ENCODE measurements at regions not wholly inside any gene's neighbourhood (a gene's known extent, or its start where the extent isn't known, plus 50 kb on each side); places are given as distances from the start of the nearest gene placed in this dataset.
"Not testable (repeated sequence)": the region's sequence is repeated elsewhere in the genome, so short reads cannot be mapped to it uniquely, and the experiment has no call there.

- DNase-seq (ENCODE audit: low read depth in 2 of 2), result no peak
Observed at GRCh38 chr12:127607146-127607725, 659.7 kb upstream of the TMEM132C start.

DNA sequence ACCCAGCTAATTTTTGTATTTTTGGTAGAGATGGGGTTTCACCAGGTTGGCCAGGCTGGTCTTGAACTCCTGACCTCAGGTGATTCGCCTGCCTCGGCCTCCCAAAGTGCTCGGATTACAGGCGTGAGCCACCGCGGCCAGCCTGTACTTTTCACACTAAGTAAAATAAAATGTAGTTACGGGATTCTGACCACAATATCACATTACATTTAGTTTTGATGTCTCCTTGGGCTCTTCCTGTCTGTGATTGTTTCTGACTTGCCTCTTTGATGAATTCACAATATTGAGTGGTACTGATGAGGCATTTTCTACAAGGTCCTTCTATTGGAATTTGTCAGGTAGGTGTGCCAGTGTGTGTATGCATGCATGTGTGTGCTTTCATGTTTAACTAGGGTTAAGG is 658.6 kb upstream of the TMEM132C start:
- DNase-seq (ENCODE audit: low read depth in 2 of 2), result not testable (repeated sequence)

GRCh38 chr12:127613056-127613455 is 653.9 kb upstream of the TMEM132C start:
- DNase-seq (ENCODE audit: low read depth in 2 of 2), result no peak

DNA sequence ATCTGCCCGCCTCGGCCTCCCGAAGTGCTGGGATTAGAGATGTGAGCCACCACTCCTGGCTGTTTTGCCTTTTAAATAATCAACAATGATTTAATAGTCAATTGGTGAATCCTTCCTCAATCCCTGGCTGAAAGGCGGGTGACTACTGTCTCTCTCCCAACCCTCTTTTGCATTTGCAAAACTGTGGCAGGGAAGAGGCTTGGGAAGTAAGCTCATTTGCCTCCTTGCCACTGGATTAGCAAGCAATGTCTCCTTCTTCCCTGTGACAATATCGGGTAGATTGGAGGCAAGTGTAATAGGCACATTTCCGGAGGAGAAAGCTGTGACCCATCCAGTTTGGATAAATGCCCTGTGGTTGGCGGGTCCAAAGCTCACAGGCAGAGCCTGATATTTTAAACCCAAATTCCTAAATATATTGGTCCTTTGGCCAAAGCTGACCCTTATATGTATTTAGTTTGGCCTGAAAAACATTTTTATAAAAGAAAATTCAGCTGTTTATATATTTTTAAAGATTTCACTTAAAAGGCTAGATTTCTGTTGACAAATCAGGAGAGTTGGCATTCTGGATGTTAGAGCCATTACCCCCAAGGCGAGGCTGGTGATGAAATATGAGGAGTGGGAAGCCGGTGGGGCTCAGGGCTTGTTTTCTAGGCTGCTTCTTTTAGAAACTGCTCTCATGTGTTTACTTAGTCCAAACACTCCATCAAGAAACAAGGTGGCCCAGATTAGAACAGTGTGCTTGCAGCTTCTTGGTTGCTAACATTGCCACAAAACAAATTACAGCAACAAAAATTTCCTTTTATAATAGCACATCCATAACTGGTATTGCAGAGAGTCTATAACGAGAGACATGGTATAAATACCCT is 646.9 kb upstream of the TMEM132C start:
- DNase-seq (ENCODE audit: low read depth in 2 of 2), result no peak

DNA sequence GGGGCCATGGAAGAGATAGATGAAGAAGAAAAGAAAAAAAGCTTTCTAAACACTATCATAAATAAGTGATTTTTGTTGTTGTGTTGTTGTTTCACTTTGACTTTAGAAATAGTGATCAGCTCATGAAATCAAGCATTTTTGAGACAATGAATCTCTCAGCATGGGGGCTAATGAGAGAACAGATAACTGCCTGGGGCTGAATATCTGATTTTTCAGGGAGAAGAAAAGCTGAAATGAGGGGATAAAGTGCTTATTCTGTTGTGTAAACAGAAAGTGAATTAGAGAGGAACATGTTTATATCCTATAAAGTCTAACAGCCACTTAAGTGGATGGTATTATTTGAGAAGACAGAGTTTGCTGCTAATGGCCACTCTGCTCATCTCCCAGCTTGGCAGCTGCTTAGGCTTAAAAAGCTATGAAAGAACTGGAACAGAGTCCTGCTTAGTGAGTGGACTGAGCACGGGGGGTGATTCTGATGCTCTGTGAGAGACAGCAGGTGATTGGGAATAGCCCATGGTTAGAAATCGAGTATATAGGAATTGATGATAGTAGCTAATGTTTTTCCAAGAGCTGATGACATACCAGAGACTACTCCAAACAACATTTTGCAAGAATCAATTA is 646.1 kb upstream of the TMEM132C start:
- DNase-seq (ENCODE audit: low read depth in 2 of 2), result no peak

DNA sequence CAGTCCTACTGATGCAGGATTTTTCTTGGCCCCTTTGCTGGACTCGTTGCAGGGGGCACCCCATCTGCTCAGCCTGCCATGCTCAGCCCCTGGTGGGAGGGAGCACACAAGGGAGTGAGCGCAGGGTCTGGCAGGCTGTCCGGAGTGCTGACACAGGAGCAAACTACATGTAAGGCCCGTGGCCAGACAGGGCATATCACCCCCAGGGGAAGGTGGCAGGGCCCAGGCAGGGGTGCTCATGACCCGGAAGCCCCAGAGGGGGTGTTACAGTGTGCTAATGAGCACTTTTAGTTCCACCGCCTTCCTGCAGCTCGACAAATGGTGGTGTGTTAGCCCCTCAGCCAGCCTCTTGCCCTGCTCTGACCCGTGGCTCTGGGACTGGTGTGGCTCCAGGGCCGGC is 645.6 kb upstream of the TMEM132C start:
- DNase-seq (ENCODE audit: low read depth in 2 of 2), result no peak

DNA sequence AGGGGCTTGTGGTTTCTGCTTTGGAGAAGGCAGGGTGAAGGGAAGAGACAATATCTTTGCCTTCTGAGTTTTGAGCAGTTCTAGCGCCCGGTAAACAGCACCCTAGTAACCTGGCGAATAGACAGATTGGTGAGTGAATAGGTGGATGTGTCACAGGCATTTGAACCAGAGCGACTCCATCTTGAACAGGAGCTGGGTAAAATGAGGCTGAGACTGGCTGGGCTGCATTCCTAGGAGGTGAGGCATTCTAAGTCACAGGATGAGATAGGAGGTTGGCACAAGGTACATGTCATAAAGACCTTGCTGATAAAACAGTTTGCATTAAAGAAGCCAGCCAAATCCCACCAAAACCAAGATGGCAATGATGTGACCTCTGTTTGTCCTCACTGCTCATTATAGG is 643.6 kb upstream of the TMEM132C start:
- DNase-seq (ENCODE audit: low read depth in 2 of 2), result no peak

DNA sequence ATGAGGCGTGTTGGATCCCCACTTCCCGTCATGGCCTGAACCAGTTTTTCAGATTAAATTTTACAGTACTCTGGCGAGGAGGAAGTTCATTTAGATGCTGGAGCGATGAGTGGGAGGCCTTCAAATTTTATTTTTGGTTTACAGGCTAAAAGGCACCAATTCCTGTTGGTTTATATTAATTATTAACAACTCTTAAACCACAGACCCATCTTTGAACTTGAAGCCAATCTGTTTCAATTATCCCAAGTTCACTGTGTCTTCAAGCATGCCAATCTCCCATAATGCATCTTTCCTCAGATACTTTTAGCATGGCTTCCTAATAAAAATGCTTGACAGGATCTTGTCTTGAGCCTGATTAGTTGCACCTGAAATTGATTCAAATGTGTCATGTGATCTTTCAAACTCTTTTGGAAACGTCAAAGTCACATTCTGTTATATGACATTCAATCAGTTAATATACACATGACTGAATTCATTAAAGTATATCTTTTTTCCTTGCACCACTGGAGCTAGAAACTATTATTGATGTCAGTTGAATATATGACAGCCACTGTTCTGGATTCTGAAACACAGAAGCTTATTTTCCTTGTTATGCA is 641.7 kb upstream of the TMEM132C start:
- no peak for DNase-seq (ENCODE audit: low read depth in 2 of 2)

DNA sequence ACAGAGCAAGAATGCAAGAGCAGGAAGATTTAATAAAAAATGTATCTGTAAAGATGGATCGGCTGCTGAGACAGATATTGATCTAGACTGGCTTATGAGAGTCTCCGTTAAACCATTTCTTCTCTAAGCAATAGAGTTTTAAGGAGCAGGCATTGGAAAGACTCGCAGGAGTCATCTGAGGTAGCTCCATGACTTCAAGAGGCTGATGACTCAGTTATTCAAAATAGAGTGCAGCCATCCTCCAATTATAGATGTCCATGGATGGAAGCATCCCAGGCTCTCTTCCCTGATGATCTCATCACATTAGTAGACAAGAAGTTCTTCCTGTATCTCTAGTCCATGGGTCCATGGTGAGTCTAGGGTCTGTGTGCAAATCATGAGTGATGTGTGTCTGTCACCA is 638.3 kb upstream of the TMEM132C start:
- no peak for DNase-seq (ENCODE audit: low read depth in 2 of 2)

DNA sequence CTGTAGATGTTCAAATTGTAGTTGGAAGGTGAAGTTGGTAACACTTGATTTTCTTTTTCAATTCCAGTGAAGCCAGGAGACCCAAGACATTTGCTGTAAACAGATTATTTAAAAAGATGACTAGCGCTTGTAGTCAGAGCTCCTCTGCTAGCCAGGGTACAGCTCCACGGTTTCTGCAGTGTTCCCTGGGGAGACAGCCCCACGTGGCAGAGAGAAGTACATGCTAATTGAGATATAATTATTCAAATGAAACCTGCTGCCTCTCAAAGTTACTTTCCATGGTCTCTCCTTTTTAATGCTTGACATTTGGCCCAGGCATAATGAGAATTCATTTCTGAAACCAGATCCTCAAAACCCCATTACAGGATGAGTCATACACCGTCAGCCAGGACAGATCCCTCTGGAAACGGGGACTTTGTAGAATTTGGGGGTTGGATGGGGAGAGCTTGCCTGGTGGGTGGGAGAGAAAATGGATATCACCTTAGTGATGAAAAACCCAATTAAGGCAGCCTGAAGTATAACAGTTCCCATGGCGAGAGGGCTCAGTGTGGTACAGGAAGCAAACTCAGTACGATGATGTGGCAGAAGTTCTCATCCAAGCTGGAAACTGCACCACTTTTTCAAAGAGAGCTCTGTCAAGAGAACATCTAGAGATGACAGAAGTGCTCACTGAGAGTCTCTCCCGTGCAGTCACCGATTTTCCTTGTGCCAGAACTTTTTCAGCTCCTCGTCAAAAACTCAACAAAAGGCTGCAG is 637.7 kb upstream of the TMEM132C start:
- DNase-seq (ENCODE audit: low read depth in 2 of 2), result no peak

- no peak for DNase-seq (ENCODE audit: low read depth in 2 of 2)
Observed at GRCh38 chr12:127632461-127632860, 634.5 kb upstream of the TMEM132C start.

- no peak for DNase-seq (ENCODE audit: low read depth in 2 of 2)
Observed at GRCh38 chr12:127635838-127636237, 631.1 kb upstream of the TMEM132C start.

DNA sequence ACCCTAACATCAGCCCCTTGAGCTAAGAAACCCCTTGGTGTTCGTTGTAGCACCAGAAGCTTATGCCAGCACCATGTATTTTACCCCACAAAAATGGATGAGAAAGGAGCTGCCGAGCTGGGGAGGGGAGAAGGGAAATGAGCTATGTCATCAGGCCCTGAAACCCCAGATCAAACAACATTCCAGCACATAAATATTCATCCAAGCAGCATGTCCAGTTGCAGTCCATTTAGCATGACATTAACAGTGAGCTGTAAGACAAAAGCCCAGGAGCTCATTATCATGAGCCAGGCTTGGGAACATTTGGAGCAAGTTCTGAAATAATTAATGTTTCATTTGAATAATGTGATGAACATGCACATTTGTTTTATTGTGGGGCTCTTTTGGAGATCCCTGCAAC is 630.1 kb upstream of the TMEM132C start:
- DNase-seq (ENCODE audit: low read depth in 2 of 2), result no peak

DNA sequence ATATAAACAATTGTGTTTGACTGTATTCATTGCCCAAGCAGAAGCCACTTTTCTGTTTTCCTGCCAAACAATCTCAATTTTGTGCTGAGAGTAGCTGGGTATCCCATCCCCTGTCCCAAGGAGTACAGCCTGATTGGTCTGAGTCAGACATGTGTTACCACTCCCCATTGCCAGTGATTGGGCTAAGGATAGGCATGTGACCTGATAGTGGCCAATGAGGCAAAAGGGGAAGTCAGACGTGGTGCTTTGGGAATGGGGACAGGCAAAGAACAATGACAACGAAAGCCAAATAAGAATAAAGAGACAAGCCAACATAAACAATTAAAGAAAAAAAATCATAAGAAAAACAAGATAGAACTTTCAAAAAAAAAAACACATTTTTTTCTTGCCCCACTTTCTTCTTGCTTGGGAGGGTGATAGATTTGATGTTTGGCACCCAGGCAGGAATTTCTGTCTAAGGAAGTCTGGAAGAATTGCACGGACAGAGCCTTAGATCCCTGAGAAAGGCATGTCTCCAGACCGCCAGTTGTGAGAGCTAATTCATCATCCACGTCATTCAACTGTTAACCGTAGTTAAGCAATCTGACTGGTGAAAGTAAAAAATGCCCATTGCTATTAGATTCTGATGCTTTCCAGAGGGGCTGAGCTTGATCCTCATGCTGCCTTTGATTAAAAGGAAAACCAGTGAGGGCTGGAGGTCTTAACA is 626.6 kb upstream of the TMEM132C start:
- DNase-seq (ENCODE audit: low read depth in 2 of 2), result no peak

DNA sequence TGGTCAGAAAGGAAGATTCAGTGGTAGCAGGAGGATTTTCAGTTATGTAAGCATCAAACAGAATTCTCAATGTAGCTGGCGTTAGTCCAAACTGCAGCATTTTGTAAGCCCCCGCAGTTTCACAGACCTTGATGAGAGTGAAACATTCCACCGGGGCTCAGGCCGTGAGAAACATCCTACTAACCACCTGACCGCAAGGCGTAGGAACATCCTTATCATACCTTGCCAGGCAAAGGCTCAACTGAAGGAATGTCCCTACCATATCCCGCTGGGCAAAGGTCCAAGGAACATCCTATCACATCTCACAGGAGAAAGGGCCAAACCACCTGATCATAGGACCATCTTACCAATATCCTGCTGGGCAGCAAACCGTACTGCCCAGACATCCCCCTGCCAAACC is 624.8 kb upstream of the TMEM132C start:
- DNase-seq (ENCODE audit: low read depth in 2 of 2), result no peak

DNA sequence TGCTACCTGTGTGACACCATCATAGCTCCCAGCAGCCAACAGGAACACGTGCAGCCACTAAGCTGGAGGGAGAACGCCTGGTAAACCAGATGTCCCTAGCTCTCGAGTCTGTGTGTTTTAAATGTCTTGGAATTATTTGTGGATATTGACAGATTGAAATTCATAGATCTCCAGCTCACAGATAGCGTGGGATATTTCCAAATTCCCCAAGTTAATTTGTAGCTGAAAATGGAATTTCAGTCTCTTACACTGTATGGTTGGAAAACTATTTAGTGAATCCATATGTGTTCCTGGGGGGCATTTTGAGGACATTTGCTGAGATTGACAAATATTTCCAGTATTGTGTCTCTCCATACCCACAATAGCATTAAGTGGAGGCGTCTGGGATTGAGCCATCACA is 618.6 kb upstream of the TMEM132C start:
- DNase-seq (ENCODE audit: low read depth in 2 of 2), result no peak

GRCh38 chr12:127649961-127650360 is 617.0 kb upstream of the TMEM132C start:
- DNase-seq (ENCODE audit: low read depth in 2 of 2), result no peak

- no peak for DNase-seq (ENCODE audit: low read depth in 2 of 2)
Observed at GRCh38 chr12:127650626-127651025, 616.3 kb upstream of the TMEM132C start.

GRCh38 chr12:127652281-127652680 is 614.7 kb upstream of the TMEM132C start:
- DNase-seq (ENCODE audit: low read depth in 2 of 2), result no peak

GRCh38 chr12:127654383-127654985 is 612.5 kb upstream of the TMEM132C start:
- DNase-seq (ENCODE audit: low read depth in 2 of 2), result no peak

DNA sequence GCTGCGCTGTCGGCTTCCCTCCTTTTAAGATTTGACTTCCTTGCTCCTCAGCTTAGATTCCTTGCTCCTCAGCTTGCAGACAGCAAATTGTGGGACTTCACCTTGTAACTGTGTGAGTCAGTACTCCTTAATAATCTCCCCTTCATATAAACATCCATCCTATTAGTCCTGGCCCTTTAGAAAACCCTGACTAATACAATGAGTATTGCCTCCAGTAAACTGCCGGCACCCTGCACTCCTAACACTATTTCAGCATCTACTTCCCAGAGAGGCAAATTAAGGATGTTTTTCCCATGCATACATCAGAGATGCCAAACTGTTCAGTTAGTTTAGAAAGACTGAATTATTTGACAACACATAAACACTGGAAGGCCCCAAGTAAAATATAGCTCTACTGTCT is 611.3 kb upstream of the TMEM132C start:
- DNase-seq (ENCODE audit: low read depth in 2 of 2), result no peak
